Stimulated activated CD8-positive, alpha-beta memory T cell treated with anti-CD3 and anti-CD28 coated beads, Interleukin-2, amount 100 ng/mL, for 1 hour (primary cell): ENCODE measurements at regions not wholly inside any gene's neighbourhood (a gene's known extent, or its start where the extent isn't known, plus 50 kb on each side); places are given as distances from the start of the nearest gene placed in this dataset.
A peak's percentile ranks its signal among the peaks of the same experiment; 100 is the strongest.

Experiments used
- DNase-seq, 2 donors: peaks; one replicate each; pipeline ENCODE4 v3.0.0-alpha.2; 2020; ENCODE audit warnings: low read depth in 2 of 2

DNA sequence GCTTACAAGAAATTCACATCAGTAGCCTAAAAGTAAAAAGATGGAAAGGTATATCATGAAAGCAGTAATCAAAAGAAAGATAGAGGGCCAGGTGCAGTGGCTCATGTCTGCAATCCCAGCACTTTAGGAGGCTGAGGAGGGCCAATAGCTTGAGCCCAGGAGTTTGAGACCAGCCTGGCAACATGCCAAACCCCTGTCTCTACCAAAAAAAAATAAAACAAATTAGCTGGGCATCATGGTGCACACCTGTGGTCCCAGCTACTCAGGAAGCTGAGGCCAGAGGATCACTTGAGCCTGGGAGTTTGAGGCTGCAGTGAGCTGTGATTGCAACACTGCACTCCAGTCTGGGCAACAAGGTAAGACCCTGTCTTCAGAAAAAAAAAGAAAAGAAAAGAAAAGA, 55.5 kb downstream of the GSPT2 start:
- DNase-seq = no peak

DNA sequence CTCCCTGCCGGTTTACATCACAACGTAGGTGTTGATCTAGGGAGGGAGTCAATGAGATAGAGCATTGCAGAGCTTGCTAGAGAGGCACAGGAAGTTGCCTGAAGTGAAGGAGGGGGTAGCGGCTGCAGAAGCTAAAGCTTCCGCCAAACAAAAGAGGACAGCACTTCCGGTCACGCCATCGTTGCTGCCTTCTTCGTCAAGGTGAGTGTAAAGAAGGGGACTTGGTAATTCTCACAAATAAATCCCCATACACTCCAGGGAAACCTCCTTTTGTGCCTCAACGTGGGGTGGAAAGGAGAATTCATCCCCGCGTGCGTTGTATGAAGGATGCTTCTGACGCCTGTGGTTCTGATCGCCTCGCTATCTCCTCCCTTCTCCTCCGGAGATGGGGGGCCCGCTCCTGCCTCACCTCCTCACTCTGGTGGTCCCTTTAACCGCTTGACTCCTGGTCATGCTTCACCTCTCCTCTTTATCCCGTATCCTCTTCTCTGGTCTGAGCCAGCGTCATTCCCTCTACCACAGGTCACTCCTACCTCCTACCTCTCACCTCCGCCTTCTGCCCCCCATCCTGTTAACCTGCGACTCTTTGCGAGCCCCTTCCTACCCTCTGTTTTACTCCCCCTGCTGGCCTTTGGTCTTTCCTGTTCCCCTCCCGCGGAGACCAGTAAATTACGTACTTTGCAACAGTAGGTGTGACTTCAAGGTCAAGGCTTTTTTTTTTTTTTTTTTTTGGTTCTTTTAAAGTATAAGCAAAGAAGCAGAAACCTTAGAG, 59.9 kb downstream of the GSPT2 start:
- peak; percentile 13 to 28 for DNase-seq

DNA sequence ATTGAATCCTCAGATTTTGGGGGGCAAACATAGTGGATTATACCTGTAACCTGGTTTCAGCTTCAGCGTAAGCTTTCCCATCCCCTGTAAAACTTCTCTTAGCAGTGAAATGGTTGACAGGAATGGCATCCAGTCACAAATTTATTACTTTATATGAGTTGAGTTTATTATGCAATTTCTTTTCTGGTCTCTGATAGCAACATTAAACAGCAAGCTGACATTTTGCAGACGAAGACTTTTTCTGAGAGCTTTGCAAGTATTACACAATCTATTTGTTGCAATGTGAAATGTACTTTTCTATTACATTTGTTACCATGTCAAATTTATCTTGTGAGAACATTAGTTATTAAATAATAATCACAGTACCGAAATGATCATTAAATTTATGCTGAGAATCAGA, 60.6 kb downstream of the GSPT2 start:
- DNase-seq = no peak

DNA sequence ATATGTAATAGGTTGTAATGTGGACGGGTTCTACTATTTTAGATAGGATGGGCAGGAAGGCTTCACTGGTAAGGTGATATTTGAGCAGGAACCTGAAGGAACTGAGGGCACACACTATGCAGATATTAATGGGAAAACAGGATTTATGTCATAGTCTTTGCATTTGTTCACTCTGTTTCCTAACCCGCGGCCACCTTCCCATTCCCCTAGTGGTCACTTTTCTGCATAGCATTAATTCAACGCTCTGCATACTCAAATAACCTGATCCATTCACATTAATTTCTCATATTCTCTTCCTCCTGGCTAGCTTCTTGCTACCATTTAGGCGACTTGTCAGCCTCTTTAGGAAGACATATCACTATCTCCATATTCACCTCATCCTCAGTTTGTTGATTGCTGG, 61.5 kb downstream of the GSPT2 start:
- no peak for DNase-seq

DNA sequence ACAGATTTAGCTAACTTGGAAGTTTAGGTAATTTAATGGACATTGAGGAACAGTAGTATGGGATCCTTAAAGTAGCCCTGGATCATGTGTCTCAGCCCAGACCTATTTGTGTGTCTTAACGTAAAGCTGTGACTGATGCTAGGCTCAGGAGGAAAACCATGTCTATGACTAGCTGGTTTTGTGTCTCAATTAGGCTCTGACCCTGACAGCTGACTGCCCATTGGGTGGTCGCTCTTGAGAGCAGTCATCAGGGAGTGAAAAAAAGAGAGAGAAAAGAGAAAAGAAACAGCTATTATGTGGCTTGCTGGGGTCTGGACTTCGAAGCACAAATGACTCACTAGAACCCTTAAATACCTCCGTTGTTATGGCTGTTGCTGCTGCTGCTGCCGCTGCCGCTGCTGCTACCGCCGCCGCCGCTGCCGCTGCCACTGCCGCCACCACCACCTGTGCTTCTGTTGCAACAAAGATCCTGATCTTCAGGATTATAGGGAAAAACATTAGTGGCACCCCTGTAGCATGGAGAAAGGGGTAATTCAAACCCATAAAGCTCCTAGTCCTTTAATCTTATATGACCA, 70.7 kb downstream of the GSPT2 start:
- DNase-seq = no peak

DNA sequence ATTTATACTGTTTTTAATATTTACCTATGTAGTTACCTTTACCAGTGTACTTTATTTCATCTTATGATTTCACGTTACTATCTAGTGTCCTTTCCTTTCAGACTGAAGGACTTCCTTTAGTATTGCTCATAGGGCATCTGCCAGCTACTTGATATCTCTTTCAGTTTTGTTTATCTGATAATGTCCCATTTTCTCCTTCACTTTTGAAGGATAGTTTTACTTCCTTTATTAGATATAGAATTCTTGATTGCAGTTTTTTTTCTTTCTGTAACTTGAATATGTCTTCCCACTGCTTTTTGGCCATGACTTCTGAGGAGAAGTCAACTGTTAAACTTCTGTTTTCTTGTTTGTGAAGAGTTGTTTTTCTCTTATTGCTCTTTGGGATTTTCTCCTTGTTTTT, 69.4 kb upstream of the MAGED1 start:
- no peak for DNase-seq

DNA sequence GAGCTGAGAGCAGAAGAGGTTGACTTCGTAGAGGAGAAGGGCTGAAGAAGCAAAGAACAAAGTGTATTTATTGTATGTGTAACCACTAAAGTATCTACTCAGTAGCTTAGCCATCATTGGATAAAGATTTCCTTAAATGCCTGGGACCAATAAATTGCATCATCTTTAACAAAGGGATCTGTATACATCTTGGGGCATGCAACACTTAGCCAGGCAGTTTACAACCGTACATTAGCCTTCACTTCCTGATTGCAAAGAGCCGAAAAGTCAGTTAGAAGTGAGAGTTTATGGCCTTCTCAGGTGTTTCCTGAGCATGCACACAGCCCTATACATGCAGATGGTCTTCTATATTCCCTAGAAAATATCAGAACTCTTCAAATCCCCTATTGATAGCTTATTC, 68.0 kb upstream of the MAGED1 start:
- no peak for DNase-seq

- DNase-seq = no peak
These were observed 59.3 kb upstream of the MAGED1 start for GRCh38 chrX:51834076-51834475.

DNA sequence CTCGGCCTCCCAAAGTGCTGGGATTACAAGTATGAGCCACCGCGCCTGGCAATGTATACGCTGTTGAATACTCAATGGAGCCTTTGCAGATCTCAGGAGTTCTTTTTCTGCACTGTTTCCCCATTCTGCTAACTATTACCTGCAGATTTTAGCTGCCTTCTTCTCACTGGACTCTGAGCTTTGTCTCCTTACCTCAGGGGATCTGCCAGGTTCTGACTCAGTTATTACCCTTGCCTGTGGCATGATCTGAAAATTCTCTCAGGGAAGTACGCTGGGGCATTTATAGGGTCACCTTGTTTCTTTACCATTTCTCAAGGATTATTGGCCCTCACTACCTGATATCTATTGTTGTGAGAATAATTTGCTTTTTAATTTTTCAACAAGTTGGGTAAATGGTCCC, 56.6 kb upstream of the MAGED1 start:
- DNase-seq = no peak

- no peak for DNase-seq
These were observed 56.0 kb upstream of the MAGED1 start for GRCh38 chrX:51837451-51837850.

DNA sequence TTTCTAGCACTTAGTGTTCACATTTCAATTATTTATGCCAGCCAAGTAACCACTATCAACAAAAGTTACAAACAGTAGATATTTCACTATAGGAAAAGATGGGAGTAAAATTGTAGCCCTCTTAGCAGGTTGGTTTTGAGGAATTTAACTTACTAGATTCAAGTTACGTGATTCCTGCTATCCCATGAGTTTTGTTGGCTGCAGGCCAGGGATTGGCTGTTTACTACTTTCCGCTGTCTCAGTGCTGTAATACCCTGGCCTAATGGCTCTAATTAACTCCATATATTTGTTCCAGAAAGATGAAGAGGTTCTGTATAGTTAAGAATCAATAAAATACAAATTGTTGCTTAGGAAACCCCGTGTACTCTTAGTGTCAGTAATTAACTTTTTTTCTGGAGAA, 55.5 kb upstream of the MAGED1 start:
- DNase-seq = no peak
